Activated T-cell treated with anti-CD3 and anti-CD28 coated beads, Interleukin-2, amount 50 U/mL, for 24 hours (primary cell): ENCODE measurements at regions not wholly inside any gene's neighbourhood (a gene's known extent, or its start where the extent isn't known, plus 50 kb on each side); places are given as distances from the start of the nearest gene placed in this dataset.
"Not testable (repeated sequence)": the region's sequence is repeated elsewhere in the genome, so short reads cannot be mapped to it uniquely, and the experiment has no call there.

Experiments
- DNase-seq: peaks from one replicate; pipeline ENCODE4 v3.0.0-alpha.2; 2020
- H3K27ac Mint-ChIP-seq: 2 replicates; pipeline ENCODE4 v1.8.0; 2020; ENCODE audit warnings: mild to moderate bottlenecking, mixed read lengths
- H3K27me3 Mint-ChIP-seq: 2 replicates; pipeline ENCODE4 v1.8.0; 2020; ENCODE audit warnings: mixed read lengths
- H3K36me3 Mint-ChIP-seq: 2 replicates; pipeline ENCODE4 v1.8.0; 2020; ENCODE audit warnings: low read depth, mixed read lengths
- H3K4me1 Mint-ChIP-seq: 2 replicates; pipeline ENCODE4 v1.8.0; 2020; ENCODE audit warnings: low read depth, mixed read lengths
- H3K4me3 Mint-ChIP-seq: 2 replicates; pipeline ENCODE4 v1.8.0; 2020; ENCODE audit warnings: mild to moderate bottlenecking, moderate library complexity, mixed read lengths
- H3K9me3 Mint-ChIP-seq: 2 replicates; pipeline ENCODE4 v1.8.0; 2020; ENCODE audit warnings: mixed read lengths

DNA sequence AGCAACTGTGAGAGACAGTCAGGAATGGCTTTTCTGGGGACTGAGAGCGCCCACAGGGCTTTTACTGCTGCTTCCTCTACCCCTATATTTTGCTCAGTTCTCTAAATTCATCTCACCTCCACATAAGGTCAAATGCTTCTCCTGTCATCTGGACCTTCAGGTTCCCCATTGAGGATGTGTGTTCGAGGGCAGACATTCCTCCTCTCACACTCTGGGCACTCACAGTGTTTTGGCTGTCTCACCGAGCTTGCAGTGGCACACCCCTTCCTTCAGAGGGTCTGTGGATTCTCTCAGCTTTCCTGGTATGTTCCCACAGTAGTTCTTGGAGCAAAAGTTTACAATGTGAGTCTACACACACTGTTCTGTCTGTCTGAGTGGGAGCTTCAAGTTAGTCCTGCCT lies 127.8 kb upstream of the GLRA1 start:
- Mint-ChIP-seq H3K27me3 (no peaks in the 10 kb centered on the region), H3K27ac (no peak overlapping the region), H3K9me3 (peaks cover 34% of the 10 kb centered on the region), H3K4me3 (no peak overlapping the region), H3K4me1 (no peaks in the 10 kb centered on the region), H3K36me3 (no peaks in the 10 kb centered on the region)
- DNase-seq: no peak

DNA sequence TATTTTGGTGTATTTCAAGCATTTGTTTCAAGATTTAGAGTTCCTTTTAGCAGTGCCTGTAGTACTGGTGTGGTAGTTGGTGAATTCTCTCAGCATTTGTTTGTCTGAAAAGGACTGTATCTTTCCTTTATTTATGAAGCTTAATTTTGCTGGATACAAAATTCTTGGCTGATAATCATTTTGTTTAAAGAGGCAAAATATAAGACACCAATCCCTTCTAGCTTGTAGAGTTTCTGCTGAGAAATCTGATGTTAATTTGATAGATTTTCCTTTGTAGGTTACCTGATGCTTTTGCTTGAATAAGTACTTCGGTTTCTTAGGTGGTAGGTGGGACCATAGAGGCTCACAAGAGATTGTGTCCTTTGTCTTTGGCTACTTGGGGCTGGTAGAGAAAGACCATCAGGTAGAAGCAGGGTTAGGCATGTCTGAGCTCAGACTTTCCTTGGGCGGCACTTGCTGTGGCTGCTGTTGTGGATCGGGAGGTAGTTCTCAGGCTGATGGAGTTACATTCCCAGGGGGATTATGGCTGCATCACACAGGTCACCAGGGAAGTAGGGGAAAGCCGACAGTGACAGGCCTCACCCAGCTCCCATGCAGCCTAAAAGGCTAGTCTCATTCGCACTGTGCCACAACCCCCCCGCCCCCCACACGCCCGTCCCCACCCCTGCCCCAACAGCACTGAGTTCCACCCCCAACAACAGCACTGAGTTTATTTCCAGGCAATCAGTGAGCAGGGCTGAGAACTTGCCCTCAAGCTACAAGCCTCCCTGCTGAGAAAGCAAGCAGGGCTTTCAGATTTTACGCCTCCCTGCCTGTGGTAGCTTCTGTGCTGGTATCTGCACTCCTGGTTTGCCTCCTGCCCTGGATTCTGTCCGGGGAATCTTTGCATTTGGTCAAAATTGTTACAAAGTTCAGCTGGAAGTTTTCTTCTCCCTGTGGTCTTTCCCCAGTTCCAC lies 127.1 kb upstream of the GLRA1 start:
- Mint-ChIP-seq H3K9me3 (peaks cover 35% of the 10 kb centered on the region), H3K4me1 (no peaks in the 10 kb centered on the region), H3K27ac (no peak overlapping the region), H3K27me3 (no peaks in the 10 kb centered on the region), H3K4me3 (no peak overlapping the region), H3K36me3 (no peaks in the 10 kb centered on the region)
- no peak for DNase-seq

DNA sequence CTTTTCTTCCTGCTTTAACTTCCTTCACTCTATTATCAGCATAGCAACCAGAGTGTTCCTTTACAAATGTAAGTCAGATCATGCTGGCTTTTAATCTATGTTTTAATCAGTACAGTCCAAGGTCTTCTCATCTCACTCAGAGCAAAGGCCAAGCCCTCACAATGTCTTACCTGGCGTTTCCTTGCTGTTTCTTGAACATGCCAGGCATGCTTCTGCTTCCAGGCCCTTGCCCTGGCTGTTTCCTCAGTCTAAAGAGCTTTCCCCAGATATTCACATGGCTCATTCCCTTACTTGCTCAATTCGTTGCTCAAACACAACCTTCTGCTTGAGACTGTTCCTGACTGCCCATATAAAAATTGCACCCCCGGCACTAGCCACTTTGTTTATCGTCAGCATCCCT lies 121.7 kb upstream of the GLRA1 start:
- no peak overlapping the region for H3K27ac Mint-ChIP-seq
- H3K27me3 Mint-ChIP-seq: no peaks in the 10 kb centered on the region
- H3K4me3 Mint-ChIP-seq: no peak overlapping the region
- no peaks in the 10 kb centered on the region for H3K4me1 Mint-ChIP-seq
- no peaks in the 10 kb centered on the region for H3K36me3 Mint-ChIP-seq
- no peak for DNase-seq
- peaks cover 28% of the 10 kb centered on the region for H3K9me3 Mint-ChIP-seq

DNA sequence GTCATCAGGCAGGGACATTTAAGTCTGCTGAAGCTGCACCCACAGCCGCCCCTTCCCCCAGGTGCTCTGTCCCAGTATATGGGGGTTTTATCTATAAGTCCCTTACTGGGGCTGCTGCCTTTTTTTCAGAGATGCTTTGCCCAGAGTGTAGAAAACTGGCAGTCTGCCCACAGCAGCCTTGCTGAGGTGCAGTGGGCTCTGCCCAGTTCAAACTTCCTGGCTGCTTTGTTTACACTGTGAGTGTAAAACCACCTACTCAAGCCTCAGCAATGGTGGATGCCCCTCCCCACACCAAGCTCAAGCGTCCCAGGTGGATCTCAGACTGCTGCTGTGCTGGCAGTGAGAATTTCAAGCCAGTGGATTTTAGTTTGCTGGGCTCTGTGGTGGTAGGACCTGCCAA lies 114.2 kb upstream of the GLRA1 start:
- not testable (repeated sequence) for H3K9me3 Mint-ChIP-seq, DNase-seq, H3K4me3 Mint-ChIP-seq, H3K27ac Mint-ChIP-seq, H3K27me3 Mint-ChIP-seq, H3K36me3 Mint-ChIP-seq
- peaks cover 16% of the 10 kb centered on the region for H3K4me1 Mint-ChIP-seq

DNA sequence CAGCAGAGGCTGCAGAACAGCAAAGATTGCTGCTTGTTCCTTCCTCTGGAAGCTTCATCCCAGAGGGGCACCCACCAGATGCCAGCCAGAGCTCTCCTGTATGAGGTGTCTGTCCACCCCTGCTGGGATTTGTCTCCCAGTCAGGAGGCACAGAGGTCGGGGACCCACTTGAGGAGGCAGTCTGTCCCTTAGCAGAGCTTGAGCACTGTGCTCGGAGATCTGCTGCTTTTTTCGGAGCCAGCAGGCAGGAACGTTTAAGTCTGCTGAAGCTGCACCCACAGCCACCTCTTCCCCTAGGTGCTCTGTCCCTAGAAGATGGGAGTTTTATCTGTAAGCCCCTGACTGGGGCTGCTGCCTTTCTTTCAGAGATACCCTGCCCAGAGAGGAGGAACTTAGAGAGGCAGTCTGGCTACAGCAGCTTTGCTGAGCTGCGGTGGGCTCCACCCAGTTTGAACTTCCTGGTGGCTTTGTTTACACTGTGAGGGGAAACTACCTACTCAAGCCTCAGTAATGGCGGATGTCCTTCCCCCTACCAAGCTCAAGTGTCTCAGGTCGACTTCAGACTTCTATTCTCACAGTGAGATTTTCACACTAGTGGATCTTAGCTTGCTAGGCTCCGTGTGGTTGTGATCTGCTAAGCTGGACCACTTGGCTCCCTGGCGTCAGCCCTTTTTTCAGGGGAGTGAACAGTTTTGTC lies 101.8 kb upstream of the GLRA1 start:
- Mint-ChIP-seq H3K36me3 (peaks cover 20% of the 10 kb centered on the region), H3K27ac (peak overlapping the region; percentile 79), H3K9me3 (peaks cover 35% of the 10 kb centered on the region), H3K4me1 (peaks cover 22% of the 10 kb centered on the region)
- DNase-seq, H3K27me3 Mint-ChIP-seq, H3K4me3 Mint-ChIP-seq: not testable (repeated sequence)

DNA sequence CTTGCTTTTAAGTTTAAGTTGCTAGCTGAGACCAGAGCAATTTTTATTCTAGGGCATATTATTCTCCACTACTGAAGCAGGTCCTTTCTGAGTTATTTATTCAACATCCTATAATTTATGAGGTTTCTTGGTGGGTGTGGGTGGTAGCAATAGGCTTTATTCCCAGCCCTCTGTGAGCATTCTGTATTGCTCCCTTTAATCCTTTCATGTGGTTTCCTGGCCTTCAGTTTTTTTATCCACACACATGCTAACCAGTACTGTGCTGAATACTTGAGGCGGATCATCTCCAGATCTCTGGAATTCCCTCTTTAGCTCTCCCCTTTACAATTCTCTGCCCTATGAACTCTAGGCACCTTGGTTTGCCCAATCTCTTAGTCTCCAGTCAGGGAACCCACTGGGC lies 91.8 kb upstream of the GLRA1 start:
- H3K27ac Mint-ChIP-seq: no peak overlapping the region
- no peak overlapping the region for H3K4me3 Mint-ChIP-seq
- no peaks in the 10 kb centered on the region for H3K36me3 Mint-ChIP-seq
- H3K4me1 Mint-ChIP-seq: no peaks in the 10 kb centered on the region
- H3K27me3 Mint-ChIP-seq: no peaks in the 10 kb centered on the region
- no peak for DNase-seq
- H3K9me3 Mint-ChIP-seq: peaks cover 5% of the 10 kb centered on the region

DNA sequence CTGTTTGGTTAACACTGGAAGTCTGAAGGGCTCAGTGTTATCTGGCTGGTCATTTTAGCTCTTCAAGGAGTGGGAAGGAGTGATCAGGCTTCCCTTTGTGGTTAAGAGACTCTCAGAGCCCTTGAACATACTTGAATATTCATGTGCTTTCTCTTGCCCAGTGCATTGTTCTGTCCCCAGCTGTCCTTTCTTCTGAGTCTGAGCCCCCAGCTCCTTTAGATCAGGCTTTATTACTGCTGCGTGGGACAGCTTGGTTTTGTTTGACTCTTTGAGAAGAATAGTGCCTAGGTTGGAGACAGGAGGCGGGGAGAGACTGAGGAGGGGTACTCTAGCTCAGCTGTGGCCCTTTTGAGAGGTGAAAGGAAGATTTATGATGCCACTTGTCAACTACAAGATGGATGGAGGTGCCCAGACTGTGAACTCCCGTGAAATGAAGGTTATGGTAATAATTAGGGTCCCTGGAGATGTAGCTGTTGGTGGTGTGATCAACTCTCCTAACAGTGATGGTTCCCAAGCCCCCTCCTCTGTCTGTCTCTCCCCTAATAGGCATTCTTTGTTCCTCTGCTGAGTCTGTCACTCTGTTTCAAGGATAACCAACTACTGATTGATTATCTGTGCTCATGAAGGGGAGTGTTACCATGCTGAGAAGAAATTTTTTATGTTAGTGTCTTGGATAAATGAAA lies 83.1 kb upstream of the GLRA1 start:
- Mint-ChIP-seq H3K9me3 (peaks cover 2% of the 10 kb centered on the region), H3K27me3 (no peaks in the 10 kb centered on the region), H3K4me1 (no peaks in the 10 kb centered on the region), H3K27ac (no peak overlapping the region), H3K4me3 (no peak overlapping the region), H3K36me3 (no peaks in the 10 kb centered on the region)
- no peak for DNase-seq

DNA sequence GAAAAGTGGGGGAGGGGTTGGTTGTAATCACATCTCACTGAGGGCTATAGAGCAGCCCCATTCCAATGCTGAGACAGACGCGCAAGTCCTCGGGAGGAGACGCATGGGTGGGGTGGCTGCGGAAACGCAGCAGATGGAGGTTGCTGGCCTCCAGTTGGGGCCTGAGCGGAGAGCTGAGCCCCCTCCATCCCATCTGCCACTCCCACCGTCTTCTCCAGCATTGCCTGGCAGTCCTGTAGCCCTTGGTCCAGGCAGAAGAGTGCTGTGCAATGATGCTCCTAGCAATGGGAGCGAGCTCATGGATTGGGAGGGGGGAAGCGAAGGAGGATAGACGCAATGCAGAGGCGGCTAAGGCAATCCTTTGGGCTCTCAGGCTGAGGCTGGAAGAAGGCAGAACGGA lies 79.4 kb upstream of the GLRA1 start:
- Mint-ChIP-seq H3K27me3 (no peaks in the 10 kb centered on the region), H3K27ac (no peak overlapping the region), H3K4me1 (no peaks in the 10 kb centered on the region), H3K9me3 (peaks cover 13% of the 10 kb centered on the region), H3K36me3 (no peaks in the 10 kb centered on the region), H3K4me3 (no peak overlapping the region)
- DNase-seq: no peak
